Body of pancreas (tissue), 4 donors: ENCODE measurements at regions not wholly inside any gene's neighbourhood (a gene's known extent, or its start where the extent isn't known, plus 50 kb on each side); places are given as distances from the start of the nearest gene placed in this dataset.

Experiments used
- ATAC-seq: fragments of 150-250 bp; one replicate; pipeline ENCODE4 v1.9.1; 2016
- DNase-seq, 4 donors: peaks; one replicate each; pipeline ENCODE4 v3.0.0-alpha.2; 2019
- H3K27ac ChIP-seq, 4 donors: fragments of 200-600 bp; sonication (generic); 1 replicate in 3 of 4; 2 replicates in 1 of 4; pipeline versions ENCODE4 v1.5.1 to v1.6.1; 2016 to 2019; ENCODE audit warnings: mild to moderate bottlenecking in 1 of 4, mixed read lengths in 1 of 4, moderate library complexity in 1 of 4
- H3K27me3 ChIP-seq, 2 donors: fragments of 200-600 bp; sonication (generic); one replicate each; pipeline ENCODE4 v1.6.0; 2016; ENCODE audit warnings: mild to moderate bottlenecking in 1 of 2
- H3K36me3 ChIP-seq, 2 donors: fragments of 200-600 bp; sonication (generic); replicated peaks in 1 of 2; 2 replicates each; pipeline ENCODE4 v1.5.1; 2016; ENCODE audit warnings: low read depth in 2 of 2; ENCODE audit not compliant: insufficient read depth in 1 of 2
- H3K4me1 ChIP-seq: fragments of 200-600 bp; sonication (generic); one replicate; pipeline ENCODE4 v1.6.0; 2016
- H3K4me3 ChIP-seq, 2 donors: fragments of 200-600 bp; sonication (generic); 1 replicate in 1 of 2; 2 replicates in 1 of 2; pipeline ENCODE4 v1.5.1; 2016 to 2019
- H3K9me3 ChIP-seq, 3 donors: fragments of 200-600 bp; sonication (generic); 1 replicate in 2 of 3; 2 replicates in 1 of 3; pipeline ENCODE4 v1.5.1; 2016
- POLR2A ChIP-seq, 3 donors: fragments of 450-650 bp; IDR thresholded peaks; one replicate each; pipeline ENCODE4 v1.6.1; 2016; ENCODE audit warnings: antibody characterized with exemption in 3 of 3, mild to moderate bottlenecking in 2 of 3
- WGBS, 2 donors: methylation state at CpG; one replicate each; pipeline ENCODE4 v1.1.5; 2017; 5-methylcytosine and 5-hydroxymethylcytosine counted together
- intact Hi-C: fragments of 100-400 bp; cut with DNase I; formaldehyde crosslinking; loops from one replicate; pipeline ENCODE4 v1.15.1; 2023
- TF ChIP-seq, protein P1 (sequence below), 7 experiments: fragments of 450-650 bp in 4 of 7; fragments of 200-600 bp in 3 of 7; sonication (generic) in 3 of 7; IDR thresholded peaks; one replicate each; pipeline ENCODE4 v1.5.1; 2016 to 2019; ENCODE audit warnings: antibody characterized with exemption in 7 of 7

DNA sequence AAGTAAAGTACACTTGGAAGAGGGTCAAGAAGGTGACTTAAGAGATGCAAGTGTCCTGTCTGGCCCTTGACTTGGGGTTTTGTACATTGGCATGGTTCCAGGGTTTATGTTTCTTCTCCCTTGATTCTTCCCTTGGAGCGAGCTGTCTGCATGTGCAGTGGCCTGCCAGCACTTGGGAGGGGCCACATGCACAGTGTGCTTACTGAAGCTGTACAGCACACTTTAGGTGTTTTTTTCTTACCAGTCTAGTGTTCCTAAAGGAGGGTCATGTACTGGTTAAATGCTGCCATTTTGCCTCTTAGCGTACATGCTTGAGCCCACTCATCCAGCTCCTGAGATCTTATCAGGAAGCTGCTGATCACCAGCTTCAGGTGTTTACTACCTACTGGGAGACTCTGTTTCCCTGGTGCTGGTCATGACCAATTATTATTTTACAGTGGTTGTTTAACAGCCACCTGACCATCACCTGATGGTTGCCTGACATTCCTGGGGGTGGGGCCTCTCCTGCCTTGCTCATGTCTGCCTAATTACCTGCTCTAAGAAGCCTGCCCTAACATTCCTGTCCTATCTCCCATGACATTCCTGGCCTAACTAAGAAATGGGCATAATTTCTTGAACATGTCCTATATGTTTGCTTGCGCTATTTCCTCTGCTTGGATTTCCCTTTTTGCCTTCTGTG, 182.9 kb downstream of the MCHR2 start:
- no peak for DNase-seq
- WGBS, 2 donors = 87% methylated on average over 3 of the region's 3 CpGs

DNA sequence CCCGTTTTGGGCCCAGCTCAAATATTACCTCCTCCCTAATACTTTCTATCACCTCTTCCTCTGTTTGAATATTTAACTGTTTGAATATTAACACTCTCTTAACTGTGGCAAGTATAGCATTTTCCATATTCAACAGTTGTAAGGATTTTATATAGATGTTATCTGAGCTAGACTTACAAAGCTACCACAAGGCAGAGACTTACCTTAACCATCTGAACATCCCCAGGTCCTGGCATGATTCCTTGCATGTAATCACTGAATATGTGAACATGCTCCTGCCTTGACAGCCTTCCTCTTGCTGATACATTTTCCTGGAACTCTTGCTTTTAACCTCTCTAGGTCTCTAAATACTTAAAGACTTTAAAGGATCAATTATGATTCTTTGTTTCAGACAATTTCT, 182.4 kb downstream of the MCHR2 start:
- no peak for DNase-seq
- H3K27me3 ChIP-seq = no peaks in the 10 kb centered on the region
- no peak for ATAC-seq
- intact Hi-C loops = no loop called here
- no peaks in the 10 kb centered on the region for H3K9me3 ChIP-seq
- H3K36me3 ChIP-seq = no peaks in the 10 kb centered on the region
- TF ChIP-seq, protein P1, sequence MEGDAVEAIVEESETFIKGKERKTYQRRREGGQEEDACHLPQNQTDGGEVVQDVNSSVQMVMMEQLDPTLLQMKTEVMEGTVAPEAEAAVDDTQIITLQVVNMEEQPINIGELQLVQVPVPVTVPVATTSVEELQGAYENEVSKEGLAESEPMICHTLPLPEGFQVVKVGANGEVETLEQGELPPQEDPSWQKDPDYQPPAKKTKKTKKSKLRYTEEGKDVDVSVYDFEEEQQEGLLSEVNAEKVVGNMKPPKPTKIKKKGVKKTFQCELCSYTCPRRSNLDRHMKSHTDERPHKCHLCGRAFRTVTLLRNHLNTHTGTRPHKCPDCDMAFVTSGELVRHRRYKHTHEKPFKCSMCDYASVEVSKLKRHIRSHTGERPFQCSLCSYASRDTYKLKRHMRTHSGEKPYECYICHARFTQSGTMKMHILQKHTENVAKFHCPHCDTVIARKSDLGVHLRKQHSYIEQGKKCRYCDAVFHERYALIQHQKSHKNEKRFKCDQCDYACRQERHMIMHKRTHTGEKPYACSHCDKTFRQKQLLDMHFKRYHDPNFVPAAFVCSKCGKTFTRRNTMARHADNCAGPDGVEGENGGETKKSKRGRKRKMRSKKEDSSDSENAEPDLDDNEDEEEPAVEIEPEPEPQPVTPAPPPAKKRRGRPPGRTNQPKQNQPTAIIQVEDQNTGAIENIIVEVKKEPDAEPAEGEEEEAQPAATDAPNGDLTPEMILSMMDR (IDR thresholded peaks at IDR 0.05) = no peak
- TF ChIP-seq POLR2A (IDR thresholded peaks at IDR 0.05) = no peak
- no peaks in the 10 kb centered on the region for H3K4me1 ChIP-seq
- no peak overlapping the region for H3K4me3 ChIP-seq
- WGBS, 2 donors = 42 to 46% methylated on average over 1 of the region's 1 CpG
- H3K27ac ChIP-seq = no peak overlapping the region

More for the DNA sequence above, 182.9 kb downstream of the MCHR2 start:
- Histone ChIP-seq H3K4me3 (no peak overlapping the region), H3K27ac (no peak overlapping the region), H3K4me1 (no peaks in the 10 kb centered on the region), H3K36me3 (no peaks in the 10 kb centered on the region), H3K9me3 (no peaks in the 10 kb centered on the region), H3K27me3 (no peaks in the 10 kb centered on the region)
- intact Hi-C loops = no loop called here
- TF ChIP-seq, protein P1 (IDR thresholded peaks at IDR 0.05) = no peak
- no peak for TF ChIP-seq POLR2A (IDR thresholded peaks at IDR 0.05)
- no peak for ATAC-seq

DNA sequence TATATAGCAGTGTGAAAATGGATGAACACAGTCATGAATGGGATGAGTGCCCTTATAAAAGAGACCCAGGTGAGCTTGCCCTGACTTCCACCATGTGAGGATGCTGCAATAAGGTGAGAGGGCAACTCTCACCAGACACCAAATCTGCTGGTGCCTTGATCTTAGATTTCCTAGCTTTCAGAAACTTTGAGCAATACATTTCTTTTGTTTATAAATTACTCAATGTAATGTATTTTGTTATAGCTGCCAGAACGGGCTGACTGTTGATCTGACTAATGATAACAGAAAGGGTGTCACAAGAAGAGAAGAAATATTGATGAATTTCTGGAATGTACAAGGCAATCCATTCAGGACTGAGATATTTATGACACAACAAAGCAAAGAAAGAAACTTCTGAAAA, 180.5 kb downstream of the MCHR2 start:
- ATAC-seq (no peak), DNase-seq (no peak)
- no peak for TF ChIP-seq POLR2A (IDR thresholded peaks at IDR 0.05)
- TF ChIP-seq, protein P1 (IDR thresholded peaks at IDR 0.05) = no peak
- Histone ChIP-seq H3K27me3 (no peaks in the 10 kb centered on the region), H3K27ac (no peak overlapping the region), H3K4me3 (no peak overlapping the region), H3K9me3 (no peaks in the 10 kb centered on the region), H3K36me3 (no peaks in the 10 kb centered on the region), H3K4me1 (no peaks in the 10 kb centered on the region)
- intact Hi-C loops = no loop called here
- WGBS, 2 donors = 0 to 14% methylated on average over 1 of the region's 1 CpG

DNA sequence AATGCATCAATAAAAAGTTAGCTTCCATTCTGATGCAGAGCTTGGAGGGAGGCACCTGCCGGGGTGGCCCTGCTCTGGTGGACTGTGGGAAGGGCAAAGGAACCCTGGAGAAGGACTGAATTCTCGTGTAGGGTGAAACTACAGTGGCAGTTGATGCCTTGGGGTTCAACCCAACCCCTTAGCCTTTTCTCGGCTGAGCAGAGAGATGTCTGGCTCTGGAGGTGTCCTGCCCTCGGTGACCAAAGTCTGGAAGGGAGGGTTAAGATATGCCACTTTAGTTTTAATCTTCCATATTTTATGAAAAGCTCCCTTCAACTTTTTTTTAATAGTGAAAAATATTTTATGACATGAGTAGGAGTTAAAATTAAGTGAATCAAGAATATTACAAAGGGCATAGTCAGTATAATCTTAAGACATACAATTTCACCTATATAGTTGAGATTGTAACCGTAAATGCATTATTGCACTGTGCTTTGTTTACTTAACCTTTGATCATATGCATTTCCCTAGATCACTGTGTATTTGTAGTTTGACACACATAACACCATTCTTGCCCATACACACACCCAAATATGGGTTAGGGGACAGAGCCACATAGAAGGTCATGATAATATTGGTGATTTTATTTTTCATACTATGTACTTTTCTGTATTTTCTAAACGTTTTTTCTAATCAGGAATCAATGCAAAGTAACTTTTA, 179.6 kb downstream of the MCHR2 start:
- H3K27me3 ChIP-seq = no peaks in the 10 kb centered on the region
- 60% methylated on average over 6 of the region's 6 CpGs for WGBS, 2 donors
- H3K4me3 ChIP-seq = no peak overlapping the region
- H3K36me3 ChIP-seq = no peaks in the 10 kb centered on the region
- TF ChIP-seq, protein P1 (IDR thresholded peaks at IDR 0.05) = no peak
- TF ChIP-seq POLR2A (IDR thresholded peaks at IDR 0.05) = no peak
- H3K27ac ChIP-seq = no peak overlapping the region
- ATAC-seq (no peak), DNase-seq (no peak)
- H3K9me3 ChIP-seq = no peaks in the 10 kb centered on the region
- intact Hi-C loops = no loop called here
- no peaks in the 10 kb centered on the region for H3K4me1 ChIP-seq

GRCh38 chr6:99816795-99817194, 177.2 kb downstream of the MCHR2 start:
- Histone ChIP-seq H3K27ac (no peak overlapping the region), H3K36me3 (no peaks in the 10 kb centered on the region), H3K27me3 (no peaks in the 10 kb centered on the region), H3K4me1 (no peaks in the 10 kb centered on the region), H3K4me3 (no peak overlapping the region), H3K9me3 (no peaks in the 10 kb centered on the region)
- WGBS, 2 donors = 70 to 74% methylated on average over 5 of the region's 5 CpGs
- no peak for TF ChIP-seq POLR2A (IDR thresholded peaks at IDR 0.05)
- TF ChIP-seq, protein P1 (IDR thresholded peaks at IDR 0.05) = no peak
- ATAC-seq (no peak), DNase-seq (no peak)
- intact Hi-C loops = no loop called here
